Prostate gland (tissue), 2 donors: ENCODE measurements at regions not wholly inside any gene's neighbourhood (a gene's known extent, or its start where the extent isn't known, plus 50 kb on each side); places are given as distances from the start of the nearest gene placed in this dataset.

ENCODE experiments used
- CTCF ChIP-seq, 4 experiments: fragments of 200-600 bp in 2 of 4; fragments of 450-650 bp in 2 of 4; sonication (generic) in 2 of 4; IDR thresholded peaks; 1 replicate in 3 of 4; 2 replicates in 1 of 4; pipeline ENCODE4 v1.5.1; 2016 to 2019; ENCODE audit warnings: antibody characterized with exemption in 4 of 4, mild to moderate bottlenecking in 2 of 4, moderate library complexity in 2 of 4
- POLR2A ChIP-seq: fragments of 450-650 bp; IDR thresholded peaks from one replicate; pipeline ENCODE4 v1.6.1; 2016; ENCODE audit warnings: antibody characterized with exemption, mild to moderate bottlenecking
- POLR2AphosphoS5 ChIP-seq: sonication (generic); formaldehyde crosslinking; IDR thresholded peaks from one replicate; pipeline ENCODE4 v1.6.1; 2017; ENCODE audit warnings: antibody characterized with exemption

- TF ChIP-seq POLR2AphosphoS5 (no peak), CTCF (IDR thresholded peaks at IDR 0.05) (no peak), POLR2A (no peak)
Measured at GRCh38 chr3:20787005-20787404, 601.0 kb upstream of the SGO1 start.
